SKM-1 treated with dmso at 0.1 percent for 144 hours (cell line): ENCODE measurements at regions not wholly inside any gene's neighbourhood (a gene's known extent, or its start where the extent isn't known, plus 50 kb on each side); places are given as distances from the start of the nearest gene placed in this dataset.
"Not testable (repeated sequence)": the region's sequence is repeated elsewhere in the genome, so short reads cannot be mapped to it uniquely, and the experiment has no call there.

ENCODE experiments used
- DNase-seq: peaks from one replicate; lab custom pipeline; 2025; ENCODE audit not compliant: unreplicated experiment; lab: John Stamatoyannopoulos, UW

GRCh38 chr2:111602259-111602658 is 281.7 kb downstream of the ANAPC1 start:
- not testable (repeated sequence) for DNase-seq

- DNase-seq, result not testable (repeated sequence)
Observed at GRCh38 chr2:111605798-111606197, 278.2 kb downstream of the ANAPC1 start.

- DNase-seq, result not testable (repeated sequence)
Observed at GRCh38 chr2:111606632-111607031, 277.4 kb downstream of the ANAPC1 start.

- not testable (repeated sequence) for DNase-seq
Observed at GRCh38 chr2:111609146-111609844, 274.7 kb downstream of the ANAPC1 start.

- not testable (repeated sequence) for DNase-seq
Observed at GRCh38 chr2:111610035-111610434, 274.0 kb downstream of the ANAPC1 start.

GRCh38 chr2:111616651-111617218 is 267.3 kb downstream of the ANAPC1 start:
- DNase-seq, result no peak

- DNase-seq, result no peak
Observed at GRCh38 chr2:111617299-111618225, 266.4 kb downstream of the ANAPC1 start.

- DNase-seq, result peak; percentile 71
Observed at GRCh38 chr2:111618226-111618977, 265.6 kb downstream of the ANAPC1 start.

- DNase-seq, result peak; percentile 84
Observed at GRCh38 chr2:111618978-111619902, 264.8 kb downstream of the ANAPC1 start.

- DNase-seq, result no peak
Observed at GRCh38 chr2:111620281-111620680, 263.7 kb downstream of the ANAPC1 start.

- DNase-seq, result no peak
Observed at GRCh38 chr2:111622859-111623258, 261.1 kb downstream of the ANAPC1 start.

GRCh38 chr2:111623380-111623779 is 260.6 kb downstream of the ANAPC1 start:
- no peak for DNase-seq

GRCh38 chr2:111624411-111625156 is 259.4 kb downstream of the ANAPC1 start:
- DNase-seq, result peak; percentile 93

GRCh38 chr2:111625157-111625537 is 258.8 kb downstream of the ANAPC1 start:
- DNase-seq, result not testable (repeated sequence)

GRCh38 chr2:111626037-111626864 is 257.7 kb downstream of the ANAPC1 start:
- DNase-seq, result no peak

- DNase-seq, result no peak
Observed at GRCh38 chr2:111626865-111627163, 257.2 kb downstream of the ANAPC1 start.

- DNase-seq, result no peak
Observed at GRCh38 chr2:111627256-111627655, 256.7 kb downstream of the ANAPC1 start.

GRCh38 chr2:111628221-111628620 is 255.8 kb downstream of the ANAPC1 start:
- no peak for DNase-seq

- no peak for DNase-seq
Observed at GRCh38 chr2:111629983-111630382, 254.0 kb downstream of the ANAPC1 start.
